ENCODE measurements at regions not wholly inside any gene's neighbourhood (a gene's known extent, or its start where the extent isn't known, plus 50 kb on each side); places are given as distances from the start of the nearest gene placed in this dataset.
"Not testable (repeated sequence)": the region's sequence is repeated elsewhere in the genome, so short reads cannot be mapped to it uniquely, and the experiment has no call there.

DNA sequence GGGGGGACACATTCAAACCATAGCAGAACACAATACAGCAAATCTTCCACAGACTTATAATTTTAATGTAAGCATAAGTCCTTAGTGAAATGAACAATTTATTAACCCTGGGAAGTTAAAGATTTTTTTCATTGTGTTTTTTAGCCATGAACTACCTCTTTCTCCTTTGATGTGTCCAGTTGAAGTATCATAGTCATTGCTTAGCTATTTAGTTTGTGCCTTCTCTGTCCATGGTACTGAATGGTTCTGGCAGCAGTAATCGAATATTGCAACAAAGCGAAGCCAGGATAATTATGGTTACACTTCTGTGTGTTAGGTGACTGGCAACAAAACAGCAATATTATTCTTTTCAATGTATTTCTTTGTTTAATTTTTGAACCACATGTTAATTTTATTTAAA is 403.0 kb upstream of the ONECUT1 start:
- Histone ChIP-seq H3K36me3 (no peaks in the 10 kb centered on the region), H3K4me3 (no peak overlapping the region), H3K27ac (no peak overlapping the region), H3K27me3 (peaks cover 5% of the 10 kb centered on the region), H3K4me1 (peaks cover 0 to 10% (median 0%) of the 10 kb centered on the region in 3 donors), H3K9me3 (no peaks in the 10 kb centered on the region)
- TF ChIP-seq, protein P1, sequence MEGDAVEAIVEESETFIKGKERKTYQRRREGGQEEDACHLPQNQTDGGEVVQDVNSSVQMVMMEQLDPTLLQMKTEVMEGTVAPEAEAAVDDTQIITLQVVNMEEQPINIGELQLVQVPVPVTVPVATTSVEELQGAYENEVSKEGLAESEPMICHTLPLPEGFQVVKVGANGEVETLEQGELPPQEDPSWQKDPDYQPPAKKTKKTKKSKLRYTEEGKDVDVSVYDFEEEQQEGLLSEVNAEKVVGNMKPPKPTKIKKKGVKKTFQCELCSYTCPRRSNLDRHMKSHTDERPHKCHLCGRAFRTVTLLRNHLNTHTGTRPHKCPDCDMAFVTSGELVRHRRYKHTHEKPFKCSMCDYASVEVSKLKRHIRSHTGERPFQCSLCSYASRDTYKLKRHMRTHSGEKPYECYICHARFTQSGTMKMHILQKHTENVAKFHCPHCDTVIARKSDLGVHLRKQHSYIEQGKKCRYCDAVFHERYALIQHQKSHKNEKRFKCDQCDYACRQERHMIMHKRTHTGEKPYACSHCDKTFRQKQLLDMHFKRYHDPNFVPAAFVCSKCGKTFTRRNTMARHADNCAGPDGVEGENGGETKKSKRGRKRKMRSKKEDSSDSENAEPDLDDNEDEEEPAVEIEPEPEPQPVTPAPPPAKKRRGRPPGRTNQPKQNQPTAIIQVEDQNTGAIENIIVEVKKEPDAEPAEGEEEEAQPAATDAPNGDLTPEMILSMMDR (IDR thresholded peaks at IDR 0.05), result no peak
- TF ChIP-seq POLR2AphosphoS5 (IDR thresholded peaks at IDR 0.05) (no peak), EP300 (IDR thresholded peaks at IDR 0.05) (no peak), POLR2A (IDR thresholded peaks at IDR 0.05) (no peak)
- WGBS, 2 donors (ENCODE audit: low coverage in 1 of 2), result 23 to 44% methylated on average over 2 of the region's 2 CpGs
- ATAC-seq, result no peak

DNA sequence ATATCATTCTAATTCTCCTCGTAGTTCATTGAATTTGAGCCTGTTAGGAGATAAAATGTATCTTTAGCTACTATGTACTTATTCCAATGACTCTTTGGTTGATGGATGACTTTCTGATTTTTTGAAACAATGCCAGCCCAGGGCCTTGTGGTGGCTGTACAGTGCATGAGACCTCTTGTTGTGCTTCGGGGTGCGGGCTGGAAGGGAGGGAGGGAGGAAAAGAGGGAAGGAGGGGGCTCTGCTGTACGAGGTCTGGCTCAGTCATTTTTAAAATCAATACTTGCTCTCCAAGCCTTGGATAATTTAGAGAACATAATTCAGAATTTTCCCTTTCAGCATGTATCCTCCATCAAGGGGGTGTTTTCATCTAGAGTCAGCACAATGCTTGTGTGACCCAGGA is 399.7 kb upstream of the ONECUT1 start:
- H3K4me3 ChIP-seq, result no peak overlapping the region
- WGBS, 2 donors (ENCODE audit: low coverage in 1 of 2), result 37 to 62% methylated on average over 2 to 4 of the region's 4 CpGs
- no peak for TF ChIP-seq POLR2A (IDR thresholded peaks at IDR 0.05)
- H3K9me3 ChIP-seq, result no peaks in the 10 kb centered on the region
- no peak overlapping the region for H3K27ac ChIP-seq
- no peaks in the 10 kb centered on the region for H3K36me3 ChIP-seq
- ATAC-seq, result no peak
- H3K4me1 ChIP-seq, result no peaks in the 10 kb centered on the region
- no peaks in the 10 kb centered on the region for H3K27me3 ChIP-seq

DNA sequence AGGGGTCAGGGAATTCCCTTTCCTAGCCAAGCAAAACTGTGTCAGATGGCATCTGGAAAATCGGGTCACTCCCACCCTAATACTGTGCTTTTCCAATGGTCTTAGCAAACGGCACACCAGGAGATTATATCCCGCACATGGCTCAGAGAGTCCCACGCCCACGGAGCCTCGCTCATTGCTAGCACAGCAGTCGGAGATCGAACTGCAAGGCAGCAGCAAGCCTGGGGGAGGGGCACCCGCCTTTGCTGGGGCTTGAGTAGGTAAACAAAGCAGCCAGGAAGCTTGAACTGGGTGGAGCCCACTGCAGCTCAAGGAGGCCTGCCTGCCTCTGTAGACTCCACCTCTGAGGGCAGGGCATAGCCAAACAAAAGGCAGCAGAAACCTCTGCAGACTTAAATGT is 393.3 kb upstream of the ONECUT1 start:
- H3K27me3 ChIP-seq, H3K27ac ChIP-seq, H3K4me1 ChIP-seq, H3K4me3 ChIP-seq, ATAC-seq, H3K36me3 ChIP-seq: not testable (repeated sequence)
- WGBS, 2 donors (ENCODE audit: low coverage in 1 of 2), result no CpG with 5 or more reads among the region's 9 CpGs
- H3K9me3 ChIP-seq, result peaks cover 0 to 13% (median 0%) of the 10 kb centered on the region in 3 donors

DNA sequence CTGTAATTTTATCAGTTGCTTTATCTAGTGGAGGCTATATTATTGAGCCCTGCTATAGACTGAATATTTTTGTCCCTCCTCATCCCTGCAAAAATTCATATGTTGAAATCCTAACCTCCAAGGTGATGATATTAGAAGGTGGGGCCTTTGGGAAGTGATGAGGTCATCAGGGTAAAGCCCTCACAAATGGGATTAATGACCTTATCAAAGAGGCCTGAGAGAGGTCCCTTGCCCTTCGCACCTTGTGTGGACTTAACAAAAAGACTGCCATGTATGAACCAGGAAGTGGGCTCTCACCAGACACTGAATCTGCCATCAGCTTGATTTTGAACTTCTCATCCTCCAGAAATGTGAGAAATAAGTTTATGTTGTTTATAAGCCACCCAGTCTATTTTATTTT is 381.4 kb upstream of the ONECUT1 start:
- Histone ChIP-seq H3K4me3 (no peak overlapping the region), H3K36me3 (no peaks in the 10 kb centered on the region), H3K27me3 (peaks cover 8% of the 10 kb centered on the region), H3K27ac (no peak overlapping the region), H3K4me1 (no peaks in the 10 kb centered on the region), H3K9me3 (no peaks in the 10 kb centered on the region)
- TF ChIP-seq, protein P1 (IDR thresholded peaks at IDR 0.05), result no peak
- ATAC-seq, result no peak
- 70 to 100% methylated on average over 1 of the region's 1 CpG for WGBS, 2 donors (ENCODE audit: low coverage in 1 of 2)

DNA sequence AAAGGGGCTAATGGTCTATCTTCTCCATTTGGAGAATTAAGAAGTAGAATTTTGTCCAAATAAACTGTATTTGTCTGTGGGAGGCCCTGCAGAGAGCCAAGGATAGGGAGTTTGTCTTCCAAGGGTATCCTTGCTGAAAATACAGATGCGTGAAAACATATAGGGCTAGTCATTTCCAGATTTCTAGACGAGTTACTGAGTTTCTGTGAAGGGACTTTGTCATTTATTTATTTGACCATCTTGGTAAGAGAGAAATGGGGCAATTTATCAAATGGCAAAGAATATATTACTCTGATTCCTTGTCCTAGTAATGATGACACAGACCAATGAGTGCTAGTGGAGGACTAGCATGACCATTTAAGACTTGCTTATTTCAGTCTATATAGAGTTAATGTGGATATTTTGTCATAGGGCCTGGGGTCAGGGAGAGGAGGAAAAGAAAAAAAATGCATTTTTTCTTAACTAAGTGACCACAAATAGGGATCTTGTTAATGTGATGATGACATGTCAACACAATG is 376.6 kb upstream of the ONECUT1 start:
- H3K4me1 ChIP-seq, result no peaks in the 10 kb centered on the region
- 50 to 70% methylated on average over 1 to 2 of the region's 2 CpGs for WGBS, 2 donors (ENCODE audit: low coverage in 1 of 2)
- TF ChIP-seq POLR2AphosphoS5 (IDR thresholded peaks at IDR 0.05) (no peak), POLR2A (IDR thresholded peaks at IDR 0.05) (no peak), EP300 (IDR thresholded peaks at IDR 0.05) (no peak)
- TF ChIP-seq, protein P1 (IDR thresholded peaks at IDR 0.05), result no peak
- no peak for ATAC-seq
- H3K9me3 ChIP-seq, result no peaks in the 10 kb centered on the region
- peaks cover 3% of the 10 kb centered on the region for H3K27me3 ChIP-seq
- H3K4me3 ChIP-seq, result no peak overlapping the region
- H3K27ac ChIP-seq, result no peak overlapping the region
- H3K36me3 ChIP-seq, result no peaks in the 10 kb centered on the region

DNA sequence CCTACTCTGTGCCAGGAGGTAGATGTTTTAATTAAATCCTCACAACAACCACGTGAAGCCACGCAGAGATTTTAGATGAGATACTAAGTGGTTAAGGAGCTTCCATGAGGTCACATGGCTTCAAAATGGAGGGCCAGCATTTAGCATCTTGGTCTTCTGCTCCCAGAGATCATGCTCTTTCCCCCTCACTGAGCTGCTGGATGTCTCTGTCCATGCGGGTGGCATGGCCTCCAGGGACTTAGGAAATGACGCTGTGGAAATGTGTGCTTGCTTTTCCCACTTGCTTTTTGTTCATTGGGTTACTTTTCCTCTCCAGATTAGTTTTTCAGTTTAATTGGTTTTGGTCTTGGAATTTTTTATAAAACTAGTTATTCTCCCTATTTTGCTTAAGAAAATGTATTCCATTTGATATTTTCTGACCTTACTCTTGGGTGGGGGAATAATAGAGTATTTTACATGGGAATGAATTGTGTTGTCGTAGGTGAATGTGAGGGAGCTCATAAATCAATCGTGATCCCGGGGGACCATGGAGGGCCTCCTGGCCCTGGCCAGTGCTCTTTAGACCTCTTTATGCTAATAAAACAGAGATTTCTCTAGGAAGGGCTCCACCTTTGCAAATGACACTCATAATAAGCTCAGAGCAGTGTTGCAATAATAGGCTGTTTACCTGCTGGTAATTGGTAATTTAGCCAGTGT is 376.0 kb upstream of the ONECUT1 start:
- Histone ChIP-seq H3K27ac (no peak overlapping the region), H3K27me3 (peaks cover 3% of the 10 kb centered on the region), H3K9me3 (no peaks in the 10 kb centered on the region), H3K36me3 (no peaks in the 10 kb centered on the region), H3K4me3 (no peak overlapping the region), H3K4me1 (no peaks in the 10 kb centered on the region)
- ATAC-seq, result no peak
- no peak for TF ChIP-seq POLR2AphosphoS5 (IDR thresholded peaks at IDR 0.05)
- 67 to 86% methylated on average over 1 to 7 of the region's 7 CpGs for WGBS, 2 donors (ENCODE audit: low coverage in 1 of 2)

All from gastroesophageal sphincter (tissue), 4 donors.